Endothelial cell of umbilical vein (primary cell): ENCODE measurements at regions not wholly inside any gene's neighbourhood (a gene's known extent, or its start where the extent isn't known, plus 50 kb on each side); places are given as distances from the start of the nearest gene placed in this dataset.

Experiments
- BruUV-seq: library from RNA; stranded (reverse); fragments of 400-500 nt; replicated peaks from 2 replicates; lab custom pipeline; 2021; lab: Mats Ljungman, UMichigan
- CTCF ChIA-PET: fragments of 300-600, 350-600 bp; sonication (Branson Sonifier 250); formaldehyde crosslinking; loops from one replicate; lab custom pipeline; 2021; ENCODE audit warnings: antibody characterized with exemption, inconsistent platforms; lab: Charles Lee
- POLR2A ChIA-PET: fragments of 300-600, 350-600 bp; sonication (Branson Sonifier 250); formaldehyde crosslinking; loops from one replicate; lab custom pipeline; 2021; ENCODE audit warnings: antibody characterized with exemption, inconsistent platforms; lab: Charles Lee
- DNase-seq: peaks from one replicate; pipeline ENCODE4 v3.0.0-alpha.2; 2011; ENCODE audit warnings: low read depth, low spot score
- FAIRE-seq: peaks from 2 replicates; lab custom pipeline; 2011; peaks lifted over from hg19 to GRCh38; lab: Jason Lieb, UNC
- H2AFZ ChIP-seq: 2 replicates; pipeline ENCODE4 v1.6.0; 2012; ENCODE audit warnings: low read depth, low read length, control low read depth, inconsistent platforms
- H3K27ac ChIP-seq: 2 replicates; pipeline ENCODE4 v1.5.1; 2011; ENCODE audit warnings: low read depth, mild to moderate bottlenecking, control low read depth, low read length, moderate library complexity; ENCODE audit not compliant: insufficient read depth
- H3K27me3 ChIP-seq, 2 experiments: 2 replicates each; pipeline versions ENCODE4 v1.6.0 to v1.6.1; 2011; ENCODE audit warnings: low read length in 2 of 2, mixed read lengths in 1 of 2; ENCODE audit not compliant: control insufficient read depth in 2 of 2, insufficient read depth in 2 of 2
- H3K36me3 ChIP-seq, 2 experiments: 2 replicates in 1 of 2; 3 replicates in 1 of 2; pipeline ENCODE4 v1.5.1; 2011; ENCODE audit warnings: low read length in 2 of 2, mild to moderate bottlenecking in 1 of 2, moderate library complexity in 1 of 2; ENCODE audit not compliant: control insufficient read depth in 2 of 2, insufficient read depth in 2 of 2; ENCODE audit errors: extremely low read depth in 1 of 2
- H3K4me1 ChIP-seq: 3 replicates; pipeline ENCODE4 v1.5.1; 2011; ENCODE audit warnings: mild to moderate bottlenecking, low read length; ENCODE audit not compliant: control insufficient read depth, insufficient read depth; ENCODE audit errors: extremely low read depth
- H3K4me2 ChIP-seq: 2 replicates; pipeline ENCODE4 v1.6.1; 2011; ENCODE audit warnings: low read length, control low read depth, mixed read lengths; ENCODE audit not compliant: insufficient read depth
- H3K4me3 ChIP-seq, 3 experiments: fragments of 200-600 bp in 1 of 3; sonication (generic), shearing (Covaris generic) in 1 of 3; replicated peaks in 1 of 3; 2 replicates each; pipeline ENCODE4 v1.5.1; 2011 to 2016; ENCODE audit warnings: control low read depth in 3 of 3, low read length in 3 of 3, mild to moderate bottlenecking in 2 of 3, inconsistent platforms in 1 of 3, low read depth in 1 of 3, moderate library complexity in 1 of 3; ENCODE audit not compliant: insufficient read depth in 1 of 3
- H3K79me2 ChIP-seq: 2 replicates; pipeline ENCODE4 v1.6.0; 2012; ENCODE audit warnings: low read length, inconsistent platforms; ENCODE audit not compliant: control insufficient read depth, insufficient read depth
- H3K9ac ChIP-seq: replicated peaks from 2 replicates; pipeline ENCODE3; 2011; ENCODE audit warnings: low read length, control low read depth; ENCODE audit not compliant: insufficient read depth; ENCODE audit errors: extremely low read depth
- H3K9me1 ChIP-seq: replicated peaks from 3 replicates; pipeline ENCODE4 v1.6.0; 2011; ENCODE audit warnings: mild to moderate bottlenecking, low read length; ENCODE audit not compliant: control insufficient read depth, insufficient read depth; ENCODE audit errors: extremely low read depth
- H3K9me3 ChIP-seq: replicated peaks from 2 replicates; pipeline ENCODE4 v1.5.1; 2012; ENCODE audit warnings: low read length, inconsistent platforms; ENCODE audit not compliant: control insufficient read depth, insufficient read depth
- H4K20me1 ChIP-seq: replicated peaks from 2 replicates; pipeline ENCODE3; 2011; ENCODE audit warnings: mild to moderate bottlenecking, low read length; ENCODE audit not compliant: control insufficient read depth, insufficient read depth; ENCODE audit errors: extremely low read depth
- EZH2 ChIP-seq: IDR thresholded peaks from 2 replicates; pipeline ENCODE4 v1.6.1; 2012; ENCODE audit warnings: borderline replicate concordance, low read depth, mild to moderate bottlenecking, moderate library complexity, low read length, inconsistent platforms; ENCODE audit not compliant: severe bottlenecking
- FOS ChIP-seq: IDR thresholded peaks from 2 replicates; pipeline ENCODE4 v1.6.1; 2011; ENCODE audit warnings: mild to moderate bottlenecking, low read length, moderate library complexity, borderline replicate concordance; ENCODE audit not compliant: insufficient read depth
- GATA2 ChIP-seq: IDR thresholded peaks from 2 replicates; pipeline ENCODE4 v1.7.0; 2011; ENCODE audit warnings: low read depth, mild to moderate bottlenecking, moderate library complexity, mixed read lengths, low read length; ENCODE audit not compliant: insufficient read length, insufficient read depth
- JUN ChIP-seq: IDR thresholded peaks from 2 replicates; pipeline ENCODE4 v1.6.1; 2011; ENCODE audit warnings: borderline replicate concordance, low read depth; ENCODE audit not compliant: insufficient read length, insufficient read depth
- MAX ChIP-seq: IDR thresholded peaks from 2 replicates; pipeline ENCODE4 v1.6.1; 2011; ENCODE audit not compliant: insufficient read depth, insufficient read length
- MYC ChIP-seq: IDR thresholded peaks from one replicate; pipeline ENCODE4 v1.6.1; 2011; ENCODE audit warnings: mild to moderate bottlenecking, low read depth, low read length
- POLR2A ChIP-seq: IDR thresholded peaks from 2 replicates; pipeline ENCODE4 v1.6.1; 2012; ENCODE audit warnings: low read depth, mild to moderate bottlenecking, control low read depth, low read length
- POLR2AphosphoS5 ChIP-seq: IDR thresholded peaks from 2 replicates; pipeline ENCODE4 v1.6.1; 2012; ENCODE audit warnings: low read depth, mild to moderate bottlenecking, control low read depth, low read length, moderate library complexity; ENCODE audit not compliant: insufficient read depth
- dilution Hi-C: fragments of 300-500 bp; cut with MboI; formaldehyde crosslinking; loops from one replicate; pipeline ENCODE4 v1.15.0; 2019; ENCODE audit warnings: low sequenced_read_pairs; ENCODE audit not compliant: extremely low pct_ligation_motif_present
- intact Hi-C: fragments of 100-400 bp; cut with micrococcal nuclease; formaldehyde crosslinking; loops from one replicate; pipeline ENCODE4 v1.10.0; 2022
- TF ChIP-seq, protein P1 (sequence below), 2 donors: IDR thresholded peaks; 1 replicate in 1 of 2; 2 replicates in 1 of 2; pipeline ENCODE4 v1.5.1; 2011; ENCODE audit warnings: low read length in 2 of 2, mild to moderate bottlenecking in 2 of 2, moderate library complexity in 2 of 2, control low read depth in 1 of 2, inconsistent platforms in 1 of 2, low read depth in 1 of 2; ENCODE audit not compliant: insufficient read depth in 1 of 2; ENCODE audit errors: extremely low read depth in 1 of 2

DNA sequence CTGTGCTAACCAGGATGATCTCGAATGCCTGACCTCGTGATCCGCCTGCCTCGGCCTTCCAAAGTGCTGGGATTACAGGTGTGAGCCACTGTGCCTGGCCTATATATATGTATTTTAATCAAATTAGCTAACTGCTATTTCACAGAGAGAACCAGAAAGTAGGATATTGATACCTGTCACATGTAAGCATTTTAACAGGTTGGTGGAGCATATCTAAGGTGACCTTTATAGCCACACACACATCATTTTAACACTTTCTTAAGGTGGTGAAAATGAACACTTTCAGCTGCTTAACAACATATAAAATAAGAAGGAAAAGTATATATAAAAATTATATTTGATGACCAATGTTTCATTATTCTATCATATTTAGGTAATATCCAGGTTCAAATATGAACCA lies 57.0 kb upstream of the ATF7IP start:
- H3K4me1 ChIP-seq = no peaks in the 10 kb centered on the region
- intact Hi-C loops (no loop called here), dilution Hi-C loops (no loop called here)

More for the DNA sequence above, 57.0 kb upstream of the ATF7IP start:
- no TSS peak for BruUV-seq
- Histone ChIP-seq H3K27me3 (no peaks in the 10 kb centered on the region), H3K9me1 (no peaks in the 10 kb centered on the region), H3K79me2 (no peaks in the 10 kb centered on the region), H4K20me1 (no peaks in the 10 kb centered on the region), H3K4me2 (no peak overlapping the region), H2AFZ (no peak overlapping the region), H3K9me3 (no peaks in the 10 kb centered on the region), H3K4me3 (no peak overlapping the region), H3K36me3 (no peaks in the 10 kb centered on the region), H3K9ac (no peak overlapping the region), H3K27ac (no peak overlapping the region)
- ChIA-PET CTCF (no interaction called here), POLR2A (no interaction called here)
- DNase-seq (no peak), FAIRE-seq (no peak)
- TF ChIP-seq POLR2AphosphoS5 (no peak), POLR2A (no peak), EZH2 (no peak), MAX (no peak), JUN (no peak), FOS (no peak), MYC (no peak), GATA2 (no peak)
- TF ChIP-seq, protein P1, sequence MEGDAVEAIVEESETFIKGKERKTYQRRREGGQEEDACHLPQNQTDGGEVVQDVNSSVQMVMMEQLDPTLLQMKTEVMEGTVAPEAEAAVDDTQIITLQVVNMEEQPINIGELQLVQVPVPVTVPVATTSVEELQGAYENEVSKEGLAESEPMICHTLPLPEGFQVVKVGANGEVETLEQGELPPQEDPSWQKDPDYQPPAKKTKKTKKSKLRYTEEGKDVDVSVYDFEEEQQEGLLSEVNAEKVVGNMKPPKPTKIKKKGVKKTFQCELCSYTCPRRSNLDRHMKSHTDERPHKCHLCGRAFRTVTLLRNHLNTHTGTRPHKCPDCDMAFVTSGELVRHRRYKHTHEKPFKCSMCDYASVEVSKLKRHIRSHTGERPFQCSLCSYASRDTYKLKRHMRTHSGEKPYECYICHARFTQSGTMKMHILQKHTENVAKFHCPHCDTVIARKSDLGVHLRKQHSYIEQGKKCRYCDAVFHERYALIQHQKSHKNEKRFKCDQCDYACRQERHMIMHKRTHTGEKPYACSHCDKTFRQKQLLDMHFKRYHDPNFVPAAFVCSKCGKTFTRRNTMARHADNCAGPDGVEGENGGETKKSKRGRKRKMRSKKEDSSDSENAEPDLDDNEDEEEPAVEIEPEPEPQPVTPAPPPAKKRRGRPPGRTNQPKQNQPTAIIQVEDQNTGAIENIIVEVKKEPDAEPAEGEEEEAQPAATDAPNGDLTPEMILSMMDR (IDR thresholded peaks at IDR 0.05; ENCODE audit: extremely low read depth in 1 of 2, insufficient read depth in 1 of 2, low read depth in 1 of 2, low read length in 2 of 2) = no peak
